ENCODE measurements at regions not wholly inside any gene's neighbourhood (a gene's known extent, or its start where the extent isn't known, plus 50 kb on each side); places are given as distances from the start of the nearest gene placed in this dataset.

GRCh38 chr20:48147311-48147710, 362.0 kb upstream of the SULF2 start:
- DNase-seq (ENCODE audit: low read depth in 1 of 2, low spot score in 1 of 2), result no peak
- H3K27me3 ChIP-seq (ENCODE audit: insufficient read depth, poor library complexity, severe bottlenecking), result no peaks in the 10 kb centered on the region
- TF ChIP-seq POLR2AphosphoS5 (IDR thresholded peaks at IDR 0.05; ENCODE audit: low read depth) (no peak), SPI1 (IDR thresholded peaks at IDR 0.05; ENCODE audit: borderline replicate concordance, low read depth) (no peak), CTCF (IDR thresholded peaks at IDR 0.05; ENCODE audit: insufficient read depth, low read length) (no peak), GABPA (IDR thresholded peaks at IDR 0.05; ENCODE audit: low read depth) (no peak)
- TF ChIP-seq, protein P1, sequence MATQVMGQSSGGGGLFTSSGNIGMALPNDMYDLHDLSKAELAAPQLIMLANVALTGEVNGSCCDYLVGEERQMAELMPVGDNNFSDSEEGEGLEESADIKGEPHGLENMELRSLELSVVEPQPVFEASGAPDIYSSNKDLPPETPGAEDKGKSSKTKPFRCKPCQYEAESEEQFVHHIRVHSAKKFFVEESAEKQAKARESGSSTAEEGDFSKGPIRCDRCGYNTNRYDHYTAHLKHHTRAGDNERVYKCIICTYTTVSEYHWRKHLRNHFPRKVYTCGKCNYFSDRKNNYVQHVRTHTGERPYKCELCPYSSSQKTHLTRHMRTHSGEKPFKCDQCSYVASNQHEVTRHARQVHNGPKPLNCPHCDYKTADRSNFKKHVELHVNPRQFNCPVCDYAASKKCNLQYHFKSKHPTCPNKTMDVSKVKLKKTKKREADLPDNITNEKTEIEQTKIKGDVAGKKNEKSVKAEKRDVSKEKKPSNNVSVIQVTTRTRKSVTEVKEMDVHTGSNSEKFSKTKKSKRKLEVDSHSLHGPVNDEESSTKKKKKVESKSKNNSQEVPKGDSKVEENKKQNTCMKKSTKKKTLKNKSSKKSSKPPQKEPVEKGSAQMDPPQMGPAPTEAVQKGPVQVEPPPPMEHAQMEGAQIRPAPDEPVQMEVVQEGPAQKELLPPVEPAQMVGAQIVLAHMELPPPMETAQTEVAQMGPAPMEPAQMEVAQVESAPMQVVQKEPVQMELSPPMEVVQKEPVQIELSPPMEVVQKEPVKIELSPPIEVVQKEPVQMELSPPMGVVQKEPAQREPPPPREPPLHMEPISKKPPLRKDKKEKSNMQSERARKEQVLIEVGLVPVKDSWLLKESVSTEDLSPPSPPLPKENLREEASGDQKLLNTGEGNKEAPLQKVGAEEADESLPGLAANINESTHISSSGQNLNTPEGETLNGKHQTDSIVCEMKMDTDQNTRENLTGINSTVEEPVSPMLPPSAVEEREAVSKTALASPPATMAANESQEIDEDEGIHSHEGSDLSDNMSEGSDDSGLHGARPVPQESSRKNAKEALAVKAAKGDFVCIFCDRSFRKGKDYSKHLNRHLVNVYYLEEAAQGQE (IDR thresholded peaks at IDR 0.05; ENCODE audit: insufficient replicate concordance, low read depth), result no peak
- no peak overlapping the region for H3K27ac ChIP-seq (replicated peaks)
- no peak overlapping the region for H3K4me3 ChIP-seq (replicated peaks; ENCODE audit: insufficient read depth, low read length)

DNA sequence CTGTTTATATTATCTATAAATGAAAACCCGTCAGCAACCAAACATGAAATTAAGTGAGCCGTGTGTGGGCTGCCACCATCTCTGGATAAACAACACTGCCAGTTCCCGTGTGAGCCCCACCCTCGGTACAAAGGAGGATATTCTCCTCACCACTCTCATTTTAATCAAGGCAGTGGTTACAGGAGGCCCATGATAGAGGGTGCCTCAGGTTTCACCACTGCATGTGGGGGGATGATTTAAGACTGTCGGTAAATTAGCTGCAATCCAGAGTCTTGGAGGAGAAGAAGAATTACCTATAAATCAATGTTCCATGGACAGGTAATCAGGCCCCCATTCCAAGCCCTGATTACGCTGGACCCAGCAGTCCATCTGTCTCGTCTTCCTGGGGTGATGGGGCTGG, 361.6 kb upstream of the SULF2 start:
- Histone ChIP-seq H3K4me3 (replicated peaks; ENCODE audit: insufficient read depth, low read length) (no peak overlapping the region), H3K27me3 (ENCODE audit: insufficient read depth, poor library complexity, severe bottlenecking) (no peaks in the 10 kb centered on the region), H3K27ac (replicated peaks) (no peak overlapping the region)
- DNase-seq (ENCODE audit: low read depth in 1 of 2, low spot score in 1 of 2), result no peak
- no peak for TF ChIP-seq POLR2AphosphoS5 (IDR thresholded peaks at IDR 0.05; ENCODE audit: low read depth)
- TF ChIP-seq, protein P1 (IDR thresholded peaks at IDR 0.05; ENCODE audit: insufficient replicate concordance, low read depth), result no peak
- no peak for TF ChIP-seq SPI1 (IDR thresholded peaks at IDR 0.05; ENCODE audit: borderline replicate concordance, low read depth)

DNA sequence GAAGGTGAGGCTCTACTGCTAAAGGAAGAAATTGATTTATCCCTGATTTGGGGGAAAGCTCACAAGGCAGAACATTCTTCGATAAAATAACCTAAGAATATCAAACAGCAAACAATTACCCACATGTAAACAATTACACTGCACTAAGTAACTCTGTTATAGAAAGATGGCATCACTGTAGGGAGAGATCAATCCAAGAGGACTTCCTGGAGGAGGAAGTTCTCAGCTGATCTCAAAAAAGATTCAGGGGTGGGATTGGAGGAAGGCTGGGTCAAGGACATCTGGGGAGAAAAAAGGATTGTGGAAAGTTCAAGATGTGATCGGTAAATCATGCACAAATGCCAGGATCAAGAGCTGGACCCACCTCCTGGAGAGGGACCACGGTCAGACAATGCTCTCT, 361.0 kb upstream of the SULF2 start:
- no peak for DNase-seq (ENCODE audit: low read depth in 1 of 2, low spot score in 1 of 2)
- H3K27ac ChIP-seq (replicated peaks), result no peak overlapping the region
- no peak overlapping the region for H3K4me3 ChIP-seq (replicated peaks; ENCODE audit: insufficient read depth, low read length)
- TF ChIP-seq SPI1 (IDR thresholded peaks at IDR 0.05; ENCODE audit: borderline replicate concordance, low read depth) (no peak), POLR2AphosphoS5 (IDR thresholded peaks at IDR 0.05; ENCODE audit: low read depth) (no peak), GABPA (IDR thresholded peaks at IDR 0.05; ENCODE audit: low read depth) (no peak), CTCF (IDR thresholded peaks at IDR 0.05; ENCODE audit: insufficient read depth, low read length) (no peak)
- TF ChIP-seq, protein P1 (IDR thresholded peaks at IDR 0.05; ENCODE audit: insufficient replicate concordance, low read depth), result no peak
- H3K27me3 ChIP-seq (ENCODE audit: insufficient read depth, poor library complexity, severe bottlenecking), result no peaks in the 10 kb centered on the region
